ENCODE measurements at regions not wholly inside any gene's neighbourhood (a gene's known extent, or its start where the extent isn't known, plus 50 kb on each side); places are given as distances from the start of the nearest gene placed in this dataset.
"Not testable (repeated sequence)": the region's sequence is repeated elsewhere in the genome, so short reads cannot be mapped to it uniquely, and the experiment has no call there.

GRCh38 chr6:9795880-9796279, 619.0 kb downstream of the TFAP2A start:
- DNase-seq: no peak

GRCh38 chr6:9789201-9789600, 625.7 kb downstream of the TFAP2A start:
- DNase-seq: no peak

GRCh38 chr6:9784786-9785185, 630.1 kb downstream of the TFAP2A start:
- no peak for DNase-seq

GRCh38 chr6:9783567-9783966, 631.3 kb downstream of the TFAP2A start:
- no peak for DNase-seq

- DNase-seq: no peak
Observed at GRCh38 chr6:9766240-9766915, 648.5 kb downstream of the TFAP2A start.

- DNase-seq: no peak
Observed at GRCh38 chr6:9761220-9761619, 653.7 kb downstream of the TFAP2A start.

- no peak for DNase-seq
Observed at GRCh38 chr6:9754515-9754914, 660.4 kb downstream of the TFAP2A start.

- DNase-seq: no peak
Observed at GRCh38 chr6:9745966-9746365, 668.9 kb downstream of the TFAP2A start.

DNA sequence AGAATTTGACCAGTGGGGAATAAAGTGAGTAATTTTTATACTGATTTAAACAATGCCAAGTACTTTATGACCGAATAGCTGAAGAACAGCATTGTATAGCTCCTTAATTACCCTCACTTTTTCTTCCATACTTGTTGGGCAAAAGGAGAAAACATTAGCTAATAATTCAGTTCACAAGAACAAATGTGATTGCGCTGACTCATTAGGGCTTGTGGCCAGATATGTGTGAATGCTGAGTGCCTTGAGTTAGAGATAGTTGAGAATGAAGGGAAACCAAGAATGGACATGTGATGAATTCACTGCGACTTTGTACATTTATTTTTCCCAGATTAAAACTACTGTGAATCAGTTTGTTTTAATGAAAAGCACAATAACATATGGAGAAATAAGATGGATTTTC, 669.4 kb downstream of the TFAP2A start:
- DNase-seq: no peak

DNA sequence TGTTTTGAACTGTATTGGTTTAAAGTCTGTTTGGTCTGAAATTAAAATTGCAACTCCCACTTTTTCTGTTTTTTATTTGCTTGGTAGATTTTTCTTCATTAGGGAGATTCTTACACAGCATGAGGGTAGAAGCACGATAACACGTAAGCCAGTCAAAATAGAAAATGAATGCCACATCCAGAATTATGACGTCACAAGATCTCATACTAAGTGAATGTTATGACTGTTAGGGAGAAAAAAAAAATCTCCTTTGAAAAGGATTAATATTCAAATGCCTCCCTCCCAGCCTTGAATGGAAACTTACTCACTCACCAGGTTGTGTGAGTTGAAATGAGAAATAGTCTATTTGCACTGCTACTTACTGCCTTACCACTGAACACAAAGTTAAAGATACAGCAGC, 670.8 kb downstream of the TFAP2A start:
- no peak for DNase-seq

- no peak for DNase-seq
Observed at GRCh38 chr6:9732056-9732455, 682.8 kb downstream of the TFAP2A start.

- DNase-seq: not testable (repeated sequence)
Observed at GRCh38 chr6:9725776-9726175, 689.1 kb downstream of the TFAP2A start.

- no peak for DNase-seq
Observed at GRCh38 chr6:9717568-9717967, 697.3 kb downstream of the TFAP2A start.

GRCh38 chr6:9711365-9711764, 703.5 kb downstream of the TFAP2A start:
- no peak for DNase-seq

DNA sequence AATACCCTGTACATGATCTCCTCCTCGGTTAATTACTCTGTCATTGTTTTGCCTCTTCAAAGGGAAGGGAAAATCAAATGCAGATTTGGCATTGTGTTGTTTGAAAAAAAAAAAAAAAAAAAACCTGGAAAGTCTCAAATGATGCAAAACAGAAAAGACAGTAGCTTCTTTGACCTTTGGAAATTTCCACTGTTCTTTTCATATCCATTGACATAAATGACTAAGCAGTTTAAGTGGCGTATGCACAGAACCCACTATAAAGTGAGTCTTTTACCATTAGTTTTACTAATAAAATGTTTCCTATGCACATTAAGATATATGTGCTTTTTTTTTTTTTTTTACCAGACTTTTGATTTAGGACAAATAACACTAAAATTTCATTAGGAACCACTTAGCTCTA, 704.3 kb downstream of the TFAP2A start:
- no peak for DNase-seq

DNA sequence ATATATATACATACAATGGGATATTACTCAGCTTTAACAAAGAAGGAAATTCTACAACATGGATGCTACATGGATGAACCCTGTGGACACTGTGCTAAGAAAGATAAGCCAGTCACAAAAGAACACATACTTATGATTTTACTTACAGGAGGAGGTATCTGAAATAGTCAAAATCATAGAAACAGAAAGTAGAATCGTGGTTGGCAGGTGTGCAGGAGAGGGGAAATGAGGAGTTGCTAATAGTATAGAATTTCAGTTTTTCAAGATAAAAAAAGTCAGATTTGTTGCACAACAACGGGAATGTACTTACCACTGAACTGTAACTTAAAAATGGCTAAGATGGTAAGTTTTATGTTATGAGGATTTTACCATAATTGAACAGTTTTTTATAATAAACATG, 706.3 kb downstream of the TFAP2A start:
- DNase-seq: no peak

DNA sequence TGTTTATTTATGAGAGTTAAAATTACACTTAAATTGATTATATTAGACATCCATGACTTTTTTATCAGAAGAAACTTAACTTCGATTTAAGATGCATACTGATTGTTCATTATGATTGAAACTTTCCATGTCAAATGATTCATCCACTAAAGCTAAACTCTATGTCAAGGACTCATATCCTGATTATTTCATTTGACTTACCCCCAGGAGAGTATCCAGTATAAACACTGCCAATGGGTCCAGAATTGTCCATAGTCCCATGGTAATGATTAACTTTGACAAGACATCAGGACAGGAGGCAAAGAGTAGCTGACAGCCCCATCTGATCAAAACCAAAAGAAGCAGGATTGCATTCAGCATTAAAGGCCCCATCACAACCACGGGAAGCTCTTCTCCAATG, 709.9 kb downstream of the TFAP2A start:
- no peak for DNase-seq

GRCh38 chr6:9702914-9703313, 712.0 kb downstream of the TFAP2A start:
- no peak for DNase-seq

DNA sequence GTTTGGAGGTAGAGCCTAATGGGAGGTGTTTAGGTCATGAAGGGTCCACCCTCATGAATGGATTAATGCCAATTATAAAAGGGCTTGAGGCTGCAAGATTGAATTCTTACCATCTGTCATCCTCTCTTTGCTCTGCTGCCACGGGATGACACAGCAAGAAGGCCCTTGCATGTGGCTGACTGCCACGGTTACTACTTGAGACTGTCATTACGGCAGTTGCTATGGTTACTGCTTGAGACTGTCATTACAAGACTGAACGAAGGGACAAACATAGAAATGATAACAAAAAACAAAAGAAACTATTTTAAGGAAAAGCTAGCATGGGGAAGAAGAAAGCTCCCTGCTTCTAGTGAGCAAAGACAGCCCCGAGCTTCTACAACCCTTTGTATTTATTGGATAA, 715.0 kb downstream of the TFAP2A start:
- no peak for DNase-seq

DNA sequence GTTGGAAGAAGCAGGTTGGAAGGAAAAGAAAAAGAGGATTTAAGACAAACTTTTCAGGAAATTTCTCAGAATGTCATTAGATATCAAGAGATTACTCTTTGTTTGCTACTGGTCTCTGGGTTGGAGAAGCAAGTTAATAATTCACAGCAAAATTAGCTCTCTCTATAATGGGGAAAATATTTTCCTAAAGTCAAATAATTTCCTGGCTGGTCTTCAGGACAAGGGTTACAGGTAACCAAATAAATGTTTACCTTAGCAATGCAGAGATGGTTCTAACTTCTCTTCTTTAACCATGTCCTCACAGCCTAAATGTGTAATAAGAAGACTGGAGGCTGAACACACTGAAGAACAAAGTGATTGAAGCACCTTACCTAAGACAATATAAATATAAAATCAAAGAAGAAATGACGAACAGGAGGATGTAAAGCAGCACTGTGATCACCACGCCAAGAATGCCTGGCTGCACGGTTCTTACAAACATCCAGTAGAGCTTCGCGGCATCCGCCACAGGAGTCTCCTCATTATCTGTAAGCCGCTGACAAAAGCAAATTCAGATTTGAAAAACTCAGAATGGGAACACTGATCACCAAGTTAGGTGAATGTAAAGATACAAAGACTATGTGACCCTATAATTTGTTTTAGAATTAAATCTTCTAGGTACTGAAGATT, 717.5 kb downstream of the TFAP2A start:
- DNase-seq: no peak

DNA sequence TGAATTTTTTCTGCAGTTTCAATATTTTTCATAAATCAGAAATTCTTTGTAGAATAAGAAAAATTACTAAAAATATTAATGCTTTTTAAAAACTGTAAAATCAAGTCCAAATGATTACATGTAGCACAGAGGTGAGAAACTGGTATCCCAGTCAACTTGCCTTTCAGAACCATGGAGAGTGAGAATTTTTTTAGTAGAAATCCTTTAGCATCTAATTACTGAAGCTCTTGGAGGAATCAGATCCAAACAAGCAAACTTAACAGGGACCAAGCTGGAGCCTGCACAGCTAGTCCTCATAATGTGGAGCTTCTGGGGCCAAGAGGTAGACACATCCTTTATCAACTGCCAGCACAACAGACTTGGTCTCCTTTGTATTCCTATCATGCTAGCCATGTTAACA, 724.5 kb downstream of the TFAP2A start:
- no peak for DNase-seq

DNA sequence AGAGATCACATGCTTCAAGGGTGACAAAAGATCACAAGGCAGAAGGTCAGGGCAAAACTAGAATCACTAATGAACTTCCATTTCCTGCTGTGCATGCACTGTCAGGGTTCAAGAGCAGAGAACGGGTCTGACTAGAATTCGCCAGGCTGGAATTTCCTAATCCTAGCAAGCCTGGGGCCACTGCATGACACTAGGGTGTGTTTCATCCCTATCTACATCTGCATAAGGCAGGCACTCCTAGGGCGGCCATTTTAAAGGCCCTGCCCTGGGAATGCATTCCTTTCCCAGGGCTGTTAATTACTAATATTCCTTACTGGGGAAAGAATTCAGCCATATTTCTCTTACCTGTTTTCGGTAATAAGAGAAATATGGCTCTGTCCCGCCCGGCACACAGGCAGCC, 734.1 kb downstream of the TFAP2A start:
- not testable (repeated sequence) for DNase-seq

DNA sequence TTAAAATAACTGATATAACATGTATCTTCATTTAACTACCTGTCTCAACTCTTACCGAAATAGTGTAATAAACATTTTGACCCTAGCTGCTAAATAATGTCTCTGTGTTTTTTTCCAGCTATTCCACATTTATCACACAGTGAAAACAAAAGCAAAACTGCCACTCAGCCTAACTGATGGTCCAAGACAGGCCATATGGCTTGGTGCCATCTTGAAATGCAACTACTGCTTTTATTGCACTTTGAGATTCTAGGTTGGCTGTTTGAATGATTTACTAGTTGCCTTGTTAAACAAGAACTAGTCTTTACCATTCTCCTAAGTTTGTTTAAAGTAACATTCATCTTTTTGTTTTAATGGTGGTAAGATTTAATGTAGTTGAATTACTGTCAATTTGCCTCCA, 739.8 kb downstream of the TFAP2A start:
- DNase-seq: no peak

DNA sequence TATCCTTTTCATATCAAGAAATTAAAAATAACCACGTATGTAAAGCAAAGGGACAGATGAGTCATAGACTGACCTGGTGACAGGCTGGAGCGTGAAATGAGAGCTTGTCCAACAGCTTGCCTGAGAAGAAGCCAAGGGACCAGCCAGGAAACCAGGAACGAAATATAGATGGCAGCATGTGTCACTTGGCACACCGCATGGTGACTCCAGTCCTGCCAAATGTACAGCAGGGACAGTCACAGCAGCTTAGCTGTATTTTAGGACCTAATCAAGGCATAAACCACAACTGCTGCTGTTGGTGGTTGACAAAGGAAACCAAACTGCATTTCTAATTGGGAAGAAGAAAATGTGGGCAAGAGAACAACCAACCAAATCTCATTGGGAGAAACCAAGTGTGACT, 755.0 kb downstream of the TFAP2A start:
- DNase-seq: no peak

- no peak for DNase-seq
Observed at GRCh38 chr6:9657994-9658393, 756.9 kb downstream of the TFAP2A start.
